ENCODE measurements at regions not wholly inside any gene's neighbourhood (a gene's known extent, or its start where the extent isn't known, plus 50 kb on each side); places are given as distances from the start of the nearest gene placed in this dataset.

- in situ Hi-C loops (cut with HindIII; ENCODE audit: low pct_unique_long_range_greater_than_20kb, low sequenced_read_pairs), result no loop called here
- no peak for DNase-seq (ENCODE audit: low read depth)
Observed at GRCh38 chr15:93154666-93155065, 65.7 kb upstream of the RGMA start.

DNA sequence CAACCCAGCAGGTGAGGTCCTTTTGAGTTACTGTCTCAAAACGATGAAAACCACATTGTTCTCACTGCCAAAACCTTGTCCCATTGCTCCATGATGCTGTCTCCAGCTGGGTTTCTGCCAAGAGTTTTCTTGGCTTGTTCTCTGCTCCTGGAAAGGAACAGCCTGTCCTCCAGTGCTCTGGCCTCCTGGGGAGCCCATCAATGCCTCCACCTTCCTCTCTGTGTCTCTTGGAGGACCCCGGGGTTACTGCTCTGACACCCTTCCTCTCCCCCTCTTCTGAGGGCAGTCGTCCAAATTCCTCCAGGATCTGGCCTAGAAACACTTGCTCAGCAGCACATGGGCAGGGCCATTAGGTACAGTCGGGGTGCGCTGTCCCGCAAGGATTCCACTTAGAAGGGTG, 63.9 kb upstream of the RGMA start:
- in situ Hi-C loops (cut with HindIII; ENCODE audit: low pct_unique_long_range_greater_than_20kb, low sequenced_read_pairs), result no loop called here
- DNase-seq (ENCODE audit: low read depth), result no peak

GRCh38 chr15:93152360-93152759, 63.3 kb upstream of the RGMA start:
- no peak for DNase-seq (ENCODE audit: low read depth)
- in situ Hi-C loops (cut with HindIII; ENCODE audit: low pct_unique_long_range_greater_than_20kb, low sequenced_read_pairs), result no loop called here

DNA sequence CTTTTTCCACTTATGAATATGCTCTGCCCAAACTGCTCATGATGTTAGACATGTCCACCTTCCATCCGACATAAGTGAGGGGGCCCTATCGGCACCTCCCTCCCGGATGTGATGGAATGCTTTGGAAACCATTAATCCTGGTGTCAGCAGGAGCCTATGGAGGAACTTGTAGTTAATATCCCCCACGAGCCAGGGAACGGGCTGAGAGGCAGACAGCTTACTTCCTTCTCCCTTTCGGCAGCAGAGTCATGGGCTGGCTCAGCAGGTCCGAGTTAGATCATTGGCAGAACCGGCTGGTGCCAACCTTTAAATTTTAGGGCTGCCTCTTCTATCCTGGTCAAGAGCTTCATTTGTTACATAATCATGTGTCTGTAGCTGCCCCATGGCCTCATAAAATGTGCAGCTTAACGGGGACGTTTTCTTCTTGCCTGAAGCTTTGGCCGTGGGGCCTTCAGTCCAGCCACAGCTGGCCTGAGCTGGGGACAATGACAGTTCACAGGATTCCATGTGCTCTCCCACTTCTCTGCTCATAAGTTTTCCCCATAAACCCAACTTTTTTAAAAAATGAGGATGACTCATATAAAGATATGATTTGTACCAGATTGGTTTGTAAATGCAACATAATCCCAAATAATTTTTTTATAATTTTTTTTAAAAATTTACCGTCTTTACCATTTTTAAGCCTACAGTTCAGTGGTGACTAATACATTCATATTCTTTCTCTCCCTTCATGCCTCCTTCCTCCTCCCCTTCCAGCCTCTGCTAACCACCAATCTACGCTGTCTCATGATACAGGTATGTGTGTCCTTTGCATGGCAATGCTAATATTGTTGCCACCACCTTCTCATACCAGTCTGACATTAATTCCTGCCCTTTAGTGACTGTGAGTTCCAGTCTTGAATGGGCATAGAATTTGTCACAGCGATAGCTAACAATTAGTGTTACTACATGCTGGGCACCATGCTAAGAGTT, 62.2 kb upstream of the RGMA start:
- no peak for DNase-seq (ENCODE audit: low read depth)
- in situ Hi-C loops (cut with HindIII; ENCODE audit: low pct_unique_long_range_greater_than_20kb, low sequenced_read_pairs), result no loop called here

DNA sequence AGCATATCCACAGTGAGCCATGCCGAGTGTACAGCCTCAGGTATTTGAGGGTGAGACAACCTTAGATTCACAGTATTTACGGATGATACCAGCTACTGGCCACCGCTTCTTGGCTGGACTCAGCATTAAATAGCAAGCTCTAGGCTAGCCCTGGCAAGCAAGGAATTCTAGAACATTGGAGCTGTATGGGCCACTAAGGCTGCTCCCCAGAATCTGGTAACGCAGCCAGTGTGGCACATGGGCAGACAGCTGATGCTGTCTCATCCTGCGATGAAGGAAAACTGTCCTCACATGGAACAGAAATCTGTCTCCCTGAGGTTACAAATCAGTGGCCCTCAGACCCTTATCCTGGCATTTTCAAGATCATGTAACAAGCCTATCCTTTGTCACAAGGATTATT, 57.6 kb upstream of the RGMA start:
- in situ Hi-C loops (cut with HindIII; ENCODE audit: low pct_unique_long_range_greater_than_20kb, low sequenced_read_pairs), result no loop called here
- no peak for DNase-seq (ENCODE audit: low read depth)

GRCh38 chr15:93146196-93146595, 57.2 kb upstream of the RGMA start:
- no peak for DNase-seq (ENCODE audit: low read depth)
- in situ Hi-C loops (cut with HindIII; ENCODE audit: low pct_unique_long_range_greater_than_20kb, low sequenced_read_pairs), result no loop called here

GRCh38 chr15:93144463-93145236, 55.6 kb upstream of the RGMA start:
- no peak for DNase-seq (ENCODE audit: low read depth)
- in situ Hi-C loops (cut with HindIII; ENCODE audit: low pct_unique_long_range_greater_than_20kb, low sequenced_read_pairs), result no loop called here

- in situ Hi-C loops (cut with HindIII; ENCODE audit: low pct_unique_long_range_greater_than_20kb, low sequenced_read_pairs), result no loop called here
Observed at GRCh38 chr15:93143186-93143585, 54.2 kb upstream of the RGMA start.

GRCh38 chr15:93141371-93141794, 52.4 kb upstream of the RGMA start:
- in situ Hi-C loops (cut with HindIII; ENCODE audit: low pct_unique_long_range_greater_than_20kb, low sequenced_read_pairs), result no loop called here
- DNase-seq (ENCODE audit: low read depth), result no peak

More at GRCh38 chr15:93143186-93143585, 54.2 kb upstream of the RGMA start:
- no peak for DNase-seq (ENCODE audit: low read depth)

- in situ Hi-C loops (cut with HindIII; ENCODE audit: low pct_unique_long_range_greater_than_20kb, low sequenced_read_pairs), result no loop called here
- DNase-seq (ENCODE audit: low read depth), result no peak
Observed at GRCh38 chr15:93139436-93139835, 50.4 kb upstream of the RGMA start.

- no peak for DNase-seq (ENCODE audit: low read depth)
- in situ Hi-C loops (cut with HindIII; ENCODE audit: low pct_unique_long_range_greater_than_20kb, low sequenced_read_pairs), result no loop called here
Observed at GRCh38 chr15:93138681-93139250, 49.8 kb upstream of the RGMA start.

All from Caki2 (cell line).